Activated CD4-positive, CD25-positive, alpha-beta regulatory T cell treated with anti-CD3 and anti-CD28 coated beads, Interleukin-2, amount 50 U/mL, for 24 hours (primary cell): ENCODE measurements at regions not wholly inside any gene's neighbourhood (a gene's known extent, or its start where the extent isn't known, plus 50 kb on each side); places are given as distances from the start of the nearest gene placed in this dataset.

Experiments used
- ATAC-seq, 2 donors: fragments of 150-1000 bp; cut with Tn5 transposase; one replicate each; pipeline ENCODE4 v1.10.0; 2021; ENCODE audit warnings: mild to moderate bottlenecking in 1 of 2, moderate library complexity in 1 of 2

- no peak for ATAC-seq
Measured at GRCh38 chr21:20592463-20592862, 405.7 kb upstream of the NCAM2 start.

- ATAC-seq = no peak
Measured at GRCh38 chr21:20603236-20603635, 395.0 kb upstream of the NCAM2 start.

GRCh38 chr21:20611008-20611407 is 387.2 kb upstream of the NCAM2 start:
- ATAC-seq = no peak

- no peak for ATAC-seq
Measured at GRCh38 chr21:20613654-20614053, 384.6 kb upstream of the NCAM2 start.

- no peak for ATAC-seq
Measured at GRCh38 chr21:20617130-20617529, 381.1 kb upstream of the NCAM2 start.

- ATAC-seq = no peak
Measured at GRCh38 chr21:20618878-20619277, 379.3 kb upstream of the NCAM2 start.

- no peak for ATAC-seq
Measured at GRCh38 chr21:20627594-20627993, 370.6 kb upstream of the NCAM2 start.

GRCh38 chr21:20631633-20632032 is 366.6 kb upstream of the NCAM2 start:
- ATAC-seq = no peak

- no peak for ATAC-seq
Measured at GRCh38 chr21:20639026-20639425, 359.2 kb upstream of the NCAM2 start.

- ATAC-seq = no peak
Measured at GRCh38 chr21:20641241-20641640, 357.0 kb upstream of the NCAM2 start.

- no peak for ATAC-seq
Measured at GRCh38 chr21:20642681-20643080, 355.5 kb upstream of the NCAM2 start.

GRCh38 chr21:20644552-20644951 is 353.7 kb upstream of the NCAM2 start:
- no peak for ATAC-seq

- ATAC-seq = no peak
Measured at GRCh38 chr21:20645344-20645743, 352.9 kb upstream of the NCAM2 start.

- no peak for ATAC-seq
Measured at GRCh38 chr21:20646431-20647165, 351.6 kb upstream of the NCAM2 start.

- no peak for ATAC-seq
Measured at GRCh38 chr21:20647607-20648006, 350.6 kb upstream of the NCAM2 start.

GRCh38 chr21:20649231-20649630 is 349.0 kb upstream of the NCAM2 start:
- no peak for ATAC-seq

- no peak for ATAC-seq
Measured at GRCh38 chr21:20652846-20653245, 345.4 kb upstream of the NCAM2 start.

GRCh38 chr21:20661246-20661645 is 337.0 kb upstream of the NCAM2 start:
- ATAC-seq = no peak

- ATAC-seq = no peak
Measured at GRCh38 chr21:20661745-20662422, 336.3 kb upstream of the NCAM2 start.

- no peak for ATAC-seq
Measured at GRCh38 chr21:20662514-20662913, 335.7 kb upstream of the NCAM2 start.

GRCh38 chr21:20667931-20668330 is 330.3 kb upstream of the NCAM2 start:
- no peak for ATAC-seq

- no peak for ATAC-seq
Measured at GRCh38 chr21:20685475-20685874, 312.7 kb upstream of the NCAM2 start.

- no peak for ATAC-seq
Measured at GRCh38 chr21:20698585-20698984, 299.6 kb upstream of the NCAM2 start.

GRCh38 chr21:20701235-20701634 is 297.0 kb upstream of the NCAM2 start:
- ATAC-seq = no peak
